GM11168 (cell line): ENCODE measurements at regions not wholly inside any gene's neighbourhood (a gene's known extent, or its start where the extent isn't known, plus 50 kb on each side); places are given as distances from the start of the nearest gene placed in this dataset.
"Not testable (repeated sequence)": the region's sequence is repeated elsewhere in the genome, so short reads cannot be mapped to it uniquely, and the experiment has no call there.

Source experiments
- in situ Hi-C: fragments of 300-500 bp; cut with MboI; formaldehyde crosslinking; loops from one replicate; pipeline ENCODE4 v1.12.0; 2022; ENCODE audit warnings: low sequenced_read_pairs; ENCODE audit not compliant: unreplicated experiment

- in situ Hi-C loops: no loop called here
These were observed 159.0 kb upstream of the KCNH8 start for GRCh38 chr3:18989237-18989795.

GRCh38 chr3:18988614-18989229 is 159.6 kb upstream of the KCNH8 start:
- in situ Hi-C loops: no loop called here

GRCh38 chr3:18987862-18988447 is 160.4 kb upstream of the KCNH8 start:
- in situ Hi-C loops: no loop called here

- in situ Hi-C loops: no loop called here
These were observed 161.2 kb upstream of the KCNH8 start for GRCh38 chr3:18987070-18987469.

GRCh38 chr3:18982920-18983319 is 165.4 kb upstream of the KCNH8 start:
- in situ Hi-C loops: no loop called here

GRCh38 chr3:18976102-18976501 is 172.2 kb upstream of the KCNH8 start:
- in situ Hi-C loops: not testable (repeated sequence)

- in situ Hi-C loops: no loop called here
These were observed 180.2 kb upstream of the KCNH8 start for GRCh38 chr3:18968120-18968519.

GRCh38 chr3:18965781-18966180 is 182.5 kb upstream of the KCNH8 start:
- in situ Hi-C loops: no loop called here

GRCh38 chr3:18964640-18965039 is 183.7 kb upstream of the KCNH8 start:
- in situ Hi-C loops: no loop called here

GRCh38 chr3:18951333-18951732 is 197.0 kb upstream of the KCNH8 start:
- in situ Hi-C loops: no loop called here

GRCh38 chr3:18946524-18946923 is 201.8 kb upstream of the KCNH8 start:
- in situ Hi-C loops: no loop called here

GRCh38 chr3:18937574-18937973 is 210.7 kb upstream of the KCNH8 start:
- in situ Hi-C loops: no loop called here

GRCh38 chr3:18919158-18919557 is 229.2 kb upstream of the KCNH8 start:
- in situ Hi-C loops: no loop called here

- in situ Hi-C loops: no loop called here
These were observed 230.4 kb upstream of the KCNH8 start for GRCh38 chr3:18917923-18918322.

GRCh38 chr3:18902081-18902793 is 246.1 kb upstream of the KCNH8 start:
- in situ Hi-C loops: no loop called here

GRCh38 chr3:18901571-18901970 is 246.7 kb upstream of the KCNH8 start:
- in situ Hi-C loops: no loop called here

- in situ Hi-C loops: no loop called here
These were observed 247.3 kb upstream of the KCNH8 start for GRCh38 chr3:18900994-18901393.

GRCh38 chr3:18898911-18899310 is 249.4 kb upstream of the KCNH8 start:
- in situ Hi-C loops: no loop called here

GRCh38 chr3:18892756-18893155 is 255.6 kb upstream of the KCNH8 start:
- in situ Hi-C loops: no loop called here

- in situ Hi-C loops: no loop called here
These were observed 256.3 kb upstream of the KCNH8 start for GRCh38 chr3:18892047-18892446.

- in situ Hi-C loops: no loop called here
These were observed 256.7 kb upstream of the KCNH8 start for GRCh38 chr3:18891641-18892040.
